PC-3 (cell line): ENCODE measurements at regions not wholly inside any gene's neighbourhood (a gene's known extent, or its start where the extent isn't known, plus 50 kb on each side); places are given as distances from the start of the nearest gene placed in this dataset.
A peak's percentile ranks its signal among the peaks of the same experiment; 100 is the strongest.

ENCODE experiments used
- ATAC-seq: fragments of 200-7000 bp; cut with Tn5 transposase; 2 replicates; pipeline ENCODE4 v1.9.1; 2020; ENCODE audit warnings: mild to moderate bottlenecking, moderate library complexity
- BruUV-seq: library from RNA; stranded (reverse); fragments of 400-500 nt; replicated peaks from 2 replicates; lab custom pipeline; 2021; lab: Mats Ljungman, UMichigan
- CTCF ChIA-PET: fragments of 300-600 bp; sonication (Branson Sonifier 250); formaldehyde crosslinking; loops from one replicate; lab custom pipeline; 2022; ENCODE audit warnings: antibody characterized with exemption; lab: Charles Lee
- POLR2A ChIA-PET: fragments of 300-600 bp; sonication (Branson Sonifier 250); formaldehyde crosslinking; loops from one replicate; lab custom pipeline; 2022; ENCODE audit warnings: antibody characterized with exemption; ENCODE audit not compliant: unreplicated experiment; lab: Charles Lee
- DNase-seq: peaks from one replicate; pipeline ENCODE4 v3.0.0-alpha.2; 2015
- H2AFZ ChIP-seq: fragments of 300-600 bp; sonication (generic); 2 replicates; pipeline ENCODE4 v1.6.0; 2016; ENCODE audit warnings: antibody characterized with exemption, low read length
- H3F3A ChIP-seq: fragments of 300-600 bp; sonication (generic); one replicate; pipeline ENCODE4 v1.6.0; 2017; ENCODE audit warnings: antibody characterized with exemption, low read length, control low read depth, mild to moderate bottlenecking; ENCODE audit not compliant: unreplicated experiment
- H3K27ac ChIP-seq: fragments of 300-600 bp; sonication (generic); 2 replicates; pipeline ENCODE4 v1.5.1; 2016; ENCODE audit warnings: mild to moderate bottlenecking, low read length
- H3K27me3 ChIP-seq: fragments of 300-600 bp; sonication (generic); 2 replicates; pipeline ENCODE4 v1.6.1; 2016; ENCODE audit warnings: low read length, mixed read lengths
- H3K36me3 ChIP-seq: fragments of 300-600 bp; sonication (generic); 2 replicates; pipeline ENCODE4 v1.6.1; 2016; ENCODE audit warnings: low read depth, mixed run types, low read length, mixed read lengths
- H3K4me1 ChIP-seq: fragments of 300-600 bp; sonication (generic); 2 replicates; pipeline ENCODE4 v1.5.1; 2016; ENCODE audit warnings: low read length; ENCODE audit not compliant: insufficient read depth
- H3K4me2 ChIP-seq: fragments of 300-600 bp; sonication (generic); 2 replicates; pipeline ENCODE4 v1.6.0; 2016; ENCODE audit warnings: low read length
- H3K4me3 ChIP-seq: fragments of 300-600 bp; sonication (generic); 2 replicates; pipeline ENCODE4 v1.5.1; 2016; ENCODE audit warnings: mild to moderate bottlenecking, low read length, mixed read lengths
- H3K79me2 ChIP-seq: fragments of 300-600 bp; sonication (generic); 2 replicates; pipeline ENCODE4 v1.6.1; 2017; ENCODE audit warnings: low read length, mixed read lengths
- H3K9ac ChIP-seq: fragments of 300-600 bp; sonication (generic); 2 replicates; pipeline ENCODE4 v1.6.0; 2016; ENCODE audit warnings: mild to moderate bottlenecking, low read length
- H3K9me2 ChIP-seq: fragments of 300-600 bp; sonication (generic); replicated peaks from 2 replicates; pipeline ENCODE4 v1.6.1; 2016; ENCODE audit warnings: mixed run types, low read length, mixed read lengths
- H3K9me3 ChIP-seq: fragments of 300-600 bp; sonication (generic); 2 replicates; pipeline ENCODE4 v1.6.1; 2016; ENCODE audit warnings: low read length, mixed read lengths
- H4K20me1 ChIP-seq: fragments of 300-600 bp; sonication (generic); 2 replicates; pipeline ENCODE4 v1.6.1; 2016; ENCODE audit warnings: low read length, mixed read lengths
- CTCF ChIP-seq: fragments of 300-600 bp; sonication (generic); conservative IDR thresholded peaks from 2 replicates; pipeline ENCODE4 v1.5.1; 2017; ENCODE audit warnings: antibody characterized with exemption, low read depth, mild to moderate bottlenecking, low read length
- EZH2 ChIP-seq: fragments of 300-600 bp; sonication (generic); IDR thresholded peaks from one replicate; pipeline ENCODE4 v1.6.1; 2017; ENCODE audit warnings: antibody characterized with exemption, mild to moderate bottlenecking, low read length; ENCODE audit not compliant: unreplicated experiment
- EZH2phosphoT487 ChIP-seq: fragments of 300-600 bp; sonication (generic); IDR thresholded peaks from 2 replicates; pipeline ENCODE4 v1.6.1; 2018; ENCODE audit warnings: mild to moderate bottlenecking, antibody characterized with exemption, low read length, borderline replicate concordance
- intact Hi-C: fragments of 100-400 bp; cut with micrococcal nuclease; formaldehyde crosslinking; loops from 2 replicates; pipeline ENCODE4 v1.9.0; 2023

GRCh38 chr2:49772299-49772970 is 618.1 kb upstream of the FSHR start:
- intact Hi-C loops, result no loop called here
- BruUV-seq, result no TSS peak
- no peaks in the 10 kb centered on the region for H3K36me3 ChIP-seq
- H3K4me1 ChIP-seq, result no peaks in the 10 kb centered on the region
- H3K4me2 ChIP-seq, result no peak overlapping the region
- H3K4me3 ChIP-seq, result no peak overlapping the region
- ATAC-seq, result no peak
- no peaks in the 10 kb centered on the region for H4K20me1 ChIP-seq
- no peaks in the 10 kb centered on the region for H3K9me2 ChIP-seq
- TF ChIP-seq CTCF, result no peak
- H3K9ac ChIP-seq, result no peak overlapping the region
- H3K79me2 ChIP-seq, result no peaks in the 10 kb centered on the region
- no peak overlapping the region for H3K27ac ChIP-seq
- no peak for DNase-seq
- CTCF ChIA-PET, result no interaction called here
- 0 out of 2 replicates have a peak, but pooled peaks cover 3% of the 10 kb centered on the region for H3K9me3 ChIP-seq
- H3F3A ChIP-seq, result no peaks in the 10 kb centered on the region
- no peaks in the 10 kb centered on the region for H3K27me3 ChIP-seq
- H2AFZ ChIP-seq, result no peak overlapping the region
- POLR2A ChIA-PET, result no interaction called here

- no peak overlapping the region for H3K4me3 ChIP-seq
- no peaks in the 10 kb centered on the region for H4K20me1 ChIP-seq
- TF ChIP-seq EZH2 (no peak), CTCF (peak; percentile 40)
- BruUV-seq, result no TSS peak
- intact Hi-C loops, result no loop called here
- no peaks in the 10 kb centered on the region for H3K4me1 ChIP-seq
- H3K9me2 ChIP-seq, result no peaks in the 10 kb centered on the region
- H3K4me2 ChIP-seq, result no peak overlapping the region
- no peak overlapping the region for H3K9ac ChIP-seq
- H3F3A ChIP-seq, result no peaks in the 10 kb centered on the region
- no peaks in the 10 kb centered on the region for H3K27me3 ChIP-seq
- ChIA-PET CTCF (interaction anchor here (1.0 kb wide), 1 partner anchor 631 kb away, joined by 4 read pairs; no protein-coding TSS in a partner anchor), POLR2A (no interaction called here)
- H3K79me2 ChIP-seq, result no peaks in the 10 kb centered on the region
- DNase-seq (peak; percentile 36), ATAC-seq (no peak; the same call in 1 of the 2 replicates)
- H3K9me3 ChIP-seq, result no peaks in the 10 kb centered on the region
- no peak overlapping the region for H3K27ac ChIP-seq
- H2AFZ ChIP-seq, result no peak overlapping the region
- no peaks in the 10 kb centered on the region for H3K36me3 ChIP-seq
Observed at GRCh38 chr2:49770919-49771318, 616.6 kb upstream of the FSHR start.

- H3K27me3 ChIP-seq, result no peaks in the 10 kb centered on the region
- CTCF ChIA-PET, result no interaction called here
Observed at GRCh38 chr2:49767316-49767715, 613.0 kb upstream of the FSHR start.

More at GRCh38 chr2:49767316-49767715, 613.0 kb upstream of the FSHR start:
- DNase-seq, result no peak
- Histone ChIP-seq H3F3A (no peaks in the 10 kb centered on the region), H4K20me1 (no peaks in the 10 kb centered on the region), H3K4me2 (no peak overlapping the region), H3K36me3 (no peaks in the 10 kb centered on the region), H3K27ac (no peak overlapping the region), H3K9ac (no peak overlapping the region), H3K79me2 (no peaks in the 10 kb centered on the region), H2AFZ (no peak overlapping the region), H3K4me1 (no peaks in the 10 kb centered on the region), H3K9me3 (no peaks in the 10 kb centered on the region), H3K9me2 (no peaks in the 10 kb centered on the region), H3K4me3 (no peak overlapping the region)
- POLR2A ChIA-PET, result no interaction called here
- no peak for ATAC-seq
- no TSS peak for BruUV-seq
- intact Hi-C loops, result no loop called here
- TF ChIP-seq EZH2phosphoT487, result no peak
- TF ChIP-seq EZH2, result no peak
- TF ChIP-seq CTCF, result no peak
